ENCODE measurements at regions not wholly inside any gene's neighbourhood (a gene's known extent, or its start where the extent isn't known, plus 50 kb on each side); places are given as distances from the start of the nearest gene placed in this dataset.

- no peak overlapping the region for H3K4me3 ChIP-seq (IDR thresholded peaks at IDR 0.05; ENCODE audit: insufficient read depth, low read depth, low read length)
Observed at GRCh38 chr14:81859046-81859445, 325.4 kb upstream of the SEL1L start.

GRCh38 chr14:81868172-81868571, 334.5 kb upstream of the SEL1L start:
- no peaks in the 10 kb centered on the region for H3K79me2 ChIP-seq (ENCODE audit: insufficient read depth, low read depth)
- H2AFZ ChIP-seq (ENCODE audit: low read depth): no peak overlapping the region
- H3K36me3 ChIP-seq (ENCODE audit: insufficient read depth): no peaks in the 10 kb centered on the region
- H3K27ac ChIP-seq: no peak overlapping the region
- H4K20me1 ChIP-seq (ENCODE audit: insufficient read depth): no peaks in the 10 kb centered on the region
- no peak for TF ChIP-seq CTCF (conservative IDR thresholded peaks at IDR 0.05; ENCODE audit: low read depth, low read length)
- no peaks in the 10 kb centered on the region for H3K27me3 ChIP-seq (ENCODE audit: insufficient read depth, low read depth)
- no peak overlapping the region for H3K9ac ChIP-seq
- no peak overlapping the region for H3K4me3 ChIP-seq (IDR thresholded peaks at IDR 0.05; ENCODE audit: insufficient read depth, low read depth, low read length)
- H3K4me1 ChIP-seq (ENCODE audit: low read depth, poor library complexity, severe bottlenecking): no peaks in the 10 kb centered on the region
- H3K4me2 ChIP-seq: no peak overlapping the region

More at GRCh38 chr14:81859046-81859445, 325.4 kb upstream of the SEL1L start:
- Histone ChIP-seq H3K36me3 (ENCODE audit: insufficient read depth) (no peaks in the 10 kb centered on the region), H3K9ac (no peak overlapping the region), H3K4me1 (ENCODE audit: low read depth, poor library complexity, severe bottlenecking) (no peaks in the 10 kb centered on the region), H3K27me3 (ENCODE audit: insufficient read depth, low read depth) (no peaks in the 10 kb centered on the region), H3K27ac (no peak overlapping the region), H3K4me2 (no peak overlapping the region), H4K20me1 (ENCODE audit: insufficient read depth) (no peaks in the 10 kb centered on the region), H2AFZ (ENCODE audit: low read depth) (no peak overlapping the region), H3K79me2 (ENCODE audit: insufficient read depth, low read depth) (no peaks in the 10 kb centered on the region)
- TF ChIP-seq CTCF (conservative IDR thresholded peaks at IDR 0.05; ENCODE audit: low read depth, low read length): no peak

DNA sequence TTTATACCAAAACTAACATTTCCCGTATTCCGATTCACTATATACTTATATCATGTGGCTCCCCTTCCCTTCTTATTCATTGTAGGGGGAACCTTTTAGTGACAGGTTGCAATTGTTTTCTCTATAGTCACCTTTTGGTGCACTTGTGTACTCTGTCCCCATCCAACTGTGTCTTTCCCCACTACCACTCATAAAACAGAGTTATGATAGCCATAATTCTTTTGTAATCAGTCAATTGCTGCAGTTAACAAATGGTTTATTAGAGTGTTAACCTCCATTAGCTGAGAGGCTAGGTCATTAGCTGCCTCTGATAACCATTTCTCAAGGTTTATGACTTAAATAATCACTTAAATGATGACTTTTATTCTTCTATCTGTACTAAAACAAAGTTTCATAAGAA, 338.1 kb upstream of the SEL1L start:
- no peak for TF ChIP-seq CTCF (conservative IDR thresholded peaks at IDR 0.05; ENCODE audit: low read depth, low read length)
- Histone ChIP-seq H3K79me2 (ENCODE audit: insufficient read depth, low read depth) (no peaks in the 10 kb centered on the region), H3K27me3 (ENCODE audit: insufficient read depth, low read depth) (no peaks in the 10 kb centered on the region), H3K36me3 (ENCODE audit: insufficient read depth) (no peaks in the 10 kb centered on the region), H3K4me1 (ENCODE audit: low read depth, poor library complexity, severe bottlenecking) (no peaks in the 10 kb centered on the region), H3K27ac (no peak overlapping the region), H3K4me2 (no peak overlapping the region), H2AFZ (ENCODE audit: low read depth) (no peak overlapping the region), H3K9ac (no peak overlapping the region), H3K4me3 (IDR thresholded peaks at IDR 0.05; ENCODE audit: insufficient read depth, low read depth, low read length) (no peak overlapping the region), H4K20me1 (ENCODE audit: insufficient read depth) (no peaks in the 10 kb centered on the region)

DNA sequence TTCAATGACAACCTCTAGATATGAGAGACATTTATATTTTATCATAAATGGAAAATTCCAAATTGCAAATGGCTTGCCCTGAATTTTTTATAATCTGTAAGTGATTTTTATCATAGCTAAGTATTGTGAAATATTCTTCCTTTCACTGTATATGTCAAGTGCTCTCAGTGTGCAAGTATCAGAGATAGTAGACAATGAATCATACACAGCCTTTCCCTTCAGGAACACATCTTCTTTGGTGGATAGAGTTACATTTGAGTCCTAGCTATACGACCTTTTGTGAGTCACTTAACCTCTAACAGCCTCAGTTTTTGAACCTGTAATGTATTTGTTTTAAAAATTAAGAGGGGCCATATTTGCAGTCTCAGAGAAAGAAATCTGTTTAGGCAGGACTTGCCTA, 350.7 kb upstream of the SEL1L start:
- H3K4me3 ChIP-seq (IDR thresholded peaks at IDR 0.05; ENCODE audit: insufficient read depth, low read depth, low read length): no peak overlapping the region
- TF ChIP-seq CTCF (conservative IDR thresholded peaks at IDR 0.05; ENCODE audit: low read depth, low read length): no peak
- H4K20me1 ChIP-seq (ENCODE audit: insufficient read depth): no peaks in the 10 kb centered on the region
- H3K79me2 ChIP-seq (ENCODE audit: insufficient read depth, low read depth): no peaks in the 10 kb centered on the region
- no peaks in the 10 kb centered on the region for H3K27me3 ChIP-seq (ENCODE audit: insufficient read depth, low read depth)
- H3K4me2 ChIP-seq: no peak overlapping the region
- H3K9ac ChIP-seq: no peak overlapping the region
- H2AFZ ChIP-seq (ENCODE audit: low read depth): no peak overlapping the region
- no peaks in the 10 kb centered on the region for H3K36me3 ChIP-seq (ENCODE audit: insufficient read depth)
- H3K27ac ChIP-seq: no peak overlapping the region
- no peaks in the 10 kb centered on the region for H3K4me1 ChIP-seq (ENCODE audit: low read depth, poor library complexity, severe bottlenecking)
